HG03354 (cell line): ENCODE measurements at regions not wholly inside any gene's neighbourhood (a gene's known extent, or its start where the extent isn't known, plus 50 kb on each side); places are given as distances from the start of the nearest gene placed in this dataset.
"Not testable (repeated sequence)": the region's sequence is repeated elsewhere in the genome, so short reads cannot be mapped to it uniquely, and the experiment has no call there.

ENCODE experiments used
- ATAC-seq: cut with Tn5 transposase; IDR thresholded peaks from one replicate; pipeline ENCODE4 v1.9.1; 2021; ENCODE audit warnings: mild to moderate bottlenecking; ENCODE audit not compliant: unreplicated experiment, poor library complexity, severe bottlenecking

- not testable (repeated sequence) for ATAC-seq
Measured at GRCh38 chr4:151595629-151596028, 165.2 kb downstream of the GATB start.

GRCh38 chr4:151597691-151598090 is 163.1 kb downstream of the GATB start:
- ATAC-seq = not testable (repeated sequence)

GRCh38 chr4:151599863-151600262 is 160.9 kb downstream of the GATB start:
- ATAC-seq = no peak

GRCh38 chr4:151600432-151600831 is 160.4 kb downstream of the GATB start:
- ATAC-seq = no peak

GRCh38 chr4:151603377-151603776 is 157.4 kb downstream of the GATB start:
- ATAC-seq = no peak

- no peak for ATAC-seq
Measured at GRCh38 chr4:151604238-151604637, 156.6 kb downstream of the GATB start.

GRCh38 chr4:151605215-151605614 is 155.6 kb downstream of the GATB start:
- ATAC-seq = no peak

GRCh38 chr4:151606061-151606460 is 154.7 kb downstream of the GATB start:
- ATAC-seq = no peak

- ATAC-seq = no peak
Measured at GRCh38 chr4:151610229-151610628, 150.6 kb downstream of the GATB start.

GRCh38 chr4:151611960-151612359 is 148.8 kb downstream of the GATB start:
- ATAC-seq = no peak

- ATAC-seq = no peak
Measured at GRCh38 chr4:151613290-151613689, 147.5 kb downstream of the GATB start.

- ATAC-seq = no peak
Measured at GRCh38 chr4:151614561-151614960, 146.2 kb downstream of the GATB start.

GRCh38 chr4:151618858-151619257 is 141.9 kb downstream of the GATB start:
- ATAC-seq = no peak

GRCh38 chr4:151620066-151620465 is 140.7 kb downstream of the GATB start:
- ATAC-seq = no peak
